Mesodermal cell (in vitro differentiated cells): ENCODE measurements at regions not wholly inside any gene's neighbourhood (a gene's known extent, or its start where the extent isn't known, plus 50 kb on each side); places are given as distances from the start of the nearest gene placed in this dataset.

ENCODE experiments used
- H3K27ac ChIP-seq: 2 replicates; pipeline ENCODE4 v1.7.0; 2013; ENCODE audit warnings: mild to moderate bottlenecking, low read depth, low read length, moderate library complexity; ENCODE audit not compliant: severe bottlenecking
- H3K36me3 ChIP-seq: 2 replicates; pipeline ENCODE4 v1.7.1; 2013; ENCODE audit warnings: mild to moderate bottlenecking, low read length, moderate library complexity; ENCODE audit not compliant: control insufficient read depth, insufficient read depth
- H3K4me1 ChIP-seq: one replicate; pipeline ENCODE4 v1.7.1; 2013; ENCODE audit warnings: mild to moderate bottlenecking, low read length; ENCODE audit not compliant: insufficient read depth, control insufficient read depth, poor library complexity, severe bottlenecking
- H3K4me3 ChIP-seq: 2 replicates; pipeline ENCODE4 v1.7.0; 2013; ENCODE audit warnings: low read length, control low read depth, mild to moderate bottlenecking; ENCODE audit not compliant: insufficient read depth, poor library complexity, severe bottlenecking; ENCODE audit errors: extremely low read depth
- H3K9me3 ChIP-seq: 2 replicates; pipeline ENCODE4 v1.7.1; 2013; ENCODE audit warnings: mild to moderate bottlenecking, low read length, moderate library complexity; ENCODE audit not compliant: control insufficient read depth
- whole genome bisulfite sequencing, 2 experiments: methylation state at CpG; one replicate each; pipeline ENCODE4 v1.1.5; 2013; ENCODE audit warnings: missing lambda C conversion rate in 2 of 2; ENCODE audit not compliant: insufficient coverage in 2 of 2; 5-methylcytosine and 5-hydroxymethylcytosine counted together

DNA sequence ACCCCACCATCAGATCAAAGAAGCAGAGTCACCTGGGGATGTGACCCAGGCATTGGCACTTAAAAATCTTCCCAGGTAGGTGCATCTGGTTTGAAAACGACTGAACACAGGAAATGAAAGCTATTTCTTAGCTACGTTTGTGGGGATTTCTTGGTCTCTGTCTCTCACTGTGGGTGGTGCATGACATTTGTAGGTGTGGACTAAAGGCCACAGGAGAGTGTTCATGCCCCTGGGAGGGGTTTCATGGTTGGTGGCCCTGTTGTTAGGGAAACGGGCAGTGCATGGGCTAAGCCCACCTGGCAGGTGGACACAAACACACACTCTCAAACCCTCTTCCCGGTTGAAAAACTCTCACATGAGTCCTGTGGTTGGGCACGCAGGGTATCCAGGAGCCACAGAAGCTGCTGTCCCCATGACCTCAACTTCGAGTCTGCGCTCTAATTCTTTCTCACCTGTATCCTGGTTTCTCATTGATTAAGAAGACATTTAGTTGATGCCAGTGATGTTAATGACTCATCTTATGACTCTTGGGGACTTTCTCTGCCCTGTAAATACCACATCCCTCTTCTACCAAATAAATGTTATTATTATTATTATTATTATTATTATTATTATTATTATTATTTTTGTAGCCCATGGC is 119.4 kb downstream of the MRPS6 start:
- 95 to 98% methylated on average over 4 to 6 of the region's 7 CpGs for WGBS, 2 experiments

DNA sequence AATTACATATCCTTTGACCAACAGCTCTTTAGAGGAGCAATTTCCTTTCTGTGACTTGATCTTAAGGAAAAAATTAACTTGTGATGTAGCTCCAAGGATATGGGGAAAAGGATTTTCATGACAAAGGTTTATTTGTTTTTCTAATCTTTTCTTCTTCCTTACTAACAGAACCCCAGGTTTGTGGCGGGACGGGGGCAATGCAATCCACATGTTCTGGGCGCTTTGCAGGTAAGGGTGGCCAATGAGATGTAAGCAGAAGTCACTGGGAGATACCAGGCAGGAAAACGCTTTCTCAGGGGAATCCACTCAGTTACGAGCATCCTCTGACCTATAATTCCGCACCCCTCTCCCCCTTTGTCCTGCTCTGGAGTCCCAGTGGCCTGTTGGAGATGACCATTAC is 122.0 kb downstream of the MRPS6 start:
- H3K36me3 ChIP-seq = peaks cover 3% of the 10 kb centered on the region
- no peak overlapping the region for H3K27ac ChIP-seq
- H3K9me3 ChIP-seq = no peaks in the 10 kb centered on the region
- WGBS, 2 experiments = 63 to 79% methylated on average over 2 to 5 of the region's 6 CpGs
- peaks cover 20% of the 10 kb centered on the region for H3K4me1 ChIP-seq
- no peak overlapping the region for H3K4me3 ChIP-seq

More for the DNA sequence above, 119.4 kb downstream of the MRPS6 start:
- Histone ChIP-seq H3K36me3 (peaks cover 3% of the 10 kb centered on the region), H3K4me1 (peaks cover 7% of the 10 kb centered on the region), H3K4me3 (no peak overlapping the region), H3K27ac (no peak overlapping the region), H3K9me3 (no peaks in the 10 kb centered on the region)

DNA sequence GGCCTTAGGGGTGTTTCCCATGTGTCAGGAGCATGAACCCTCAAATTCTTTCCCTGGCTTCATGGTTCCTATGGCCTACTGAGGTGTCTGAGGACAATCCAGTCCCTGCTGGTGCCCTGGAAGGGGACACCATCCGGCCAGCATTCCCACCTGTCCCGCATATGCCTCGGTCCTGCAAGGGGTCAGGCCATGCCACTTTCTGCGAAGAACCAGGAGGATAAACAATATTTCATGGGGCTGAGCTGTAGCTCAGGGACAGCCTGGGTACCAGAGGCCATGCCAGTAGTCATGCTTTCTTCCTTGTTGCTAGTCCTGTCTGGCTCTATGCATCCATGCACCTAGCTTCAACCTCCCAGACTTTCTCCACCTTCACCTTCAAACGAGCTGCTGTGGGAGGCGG is 123.6 kb downstream of the MRPS6 start:
- Histone ChIP-seq H3K4me1 (peaks cover 15% of the 10 kb centered on the region), H3K4me3 (no peak overlapping the region)
- 87 to 93% methylated on average over 4 of the region's 6 CpGs for WGBS, 2 experiments

DNA sequence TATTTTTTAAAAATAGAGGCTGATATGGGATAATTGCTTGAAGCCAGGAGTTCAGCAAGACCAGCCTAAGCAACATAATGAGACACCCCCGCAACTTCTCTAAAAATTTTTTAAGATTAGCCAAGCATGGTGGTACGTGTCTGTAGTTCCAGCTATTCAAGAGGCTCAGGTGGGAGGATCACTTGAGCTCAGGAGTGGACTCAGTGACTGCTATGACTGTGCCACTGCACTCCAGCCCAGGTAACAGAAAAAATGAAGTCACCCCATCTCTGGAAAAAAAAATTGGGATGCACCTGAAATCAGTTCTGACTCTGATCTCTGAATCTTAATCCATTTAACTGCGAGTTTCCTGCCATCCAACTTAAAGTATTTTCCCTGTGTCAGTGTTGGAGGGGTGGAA is 124.2 kb downstream of the MRPS6 start:
- Histone ChIP-seq H3K4me1 (peaks cover 18% of the 10 kb centered on the region), H3K9me3 (no peaks in the 10 kb centered on the region), H3K27ac (no peak overlapping the region), H3K36me3 (peaks cover 3% of the 10 kb centered on the region), H3K4me3 (no peak overlapping the region)
- 89 to 100% methylated on average over 1 to 2 of the region's 3 CpGs for WGBS, 2 experiments

More for the DNA sequence above, 123.6 kb downstream of the MRPS6 start:
- H3K9me3 ChIP-seq = no peaks in the 10 kb centered on the region
- peaks cover 3% of the 10 kb centered on the region for H3K36me3 ChIP-seq
- H3K27ac ChIP-seq = no peak overlapping the region

DNA sequence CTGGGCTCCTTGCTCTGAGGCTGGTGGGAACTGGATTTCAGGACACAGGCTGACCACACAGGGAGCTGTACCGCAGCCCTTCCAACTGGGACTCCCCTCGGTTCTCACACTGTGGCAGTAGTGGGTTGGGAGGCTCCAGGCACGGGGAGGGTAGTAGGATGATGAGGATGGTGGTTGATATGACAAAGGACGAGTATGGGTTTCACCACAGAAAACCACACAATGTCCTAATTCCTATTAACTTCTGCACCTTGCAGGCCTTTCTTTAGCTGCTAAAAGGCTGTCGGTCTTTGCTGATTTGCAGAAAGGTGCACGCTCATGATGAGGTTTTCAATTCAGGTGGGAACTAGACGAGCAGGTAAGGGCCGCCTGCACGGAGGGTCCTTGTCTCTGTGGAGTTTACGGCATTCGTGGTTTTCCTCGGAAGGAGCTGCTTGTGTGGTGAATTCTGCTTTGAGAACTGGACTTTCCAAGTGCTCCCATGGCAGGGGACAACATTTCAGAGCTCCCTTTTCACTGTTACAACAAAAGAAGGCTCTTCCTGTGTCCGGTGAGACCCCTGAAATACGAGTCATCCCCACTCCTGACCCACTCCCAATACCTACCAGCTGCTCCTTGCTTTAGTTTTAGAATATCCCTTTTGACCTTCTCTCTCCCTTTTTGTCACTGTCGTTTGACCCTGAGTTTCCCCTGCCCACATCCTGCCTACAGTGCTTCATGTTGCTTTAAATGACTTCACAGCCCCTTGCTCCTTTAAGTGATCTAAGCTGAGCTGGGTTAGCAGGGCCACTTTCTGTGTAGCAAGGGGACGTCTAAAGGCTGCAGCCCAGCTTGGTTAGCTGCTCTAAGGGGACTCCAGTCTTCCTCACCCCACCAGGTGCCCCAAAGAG is 125.1 kb downstream of the MRPS6 start:
- 80 to 86% methylated on average over 14 of the region's 16 CpGs for WGBS, 2 experiments
- Histone ChIP-seq H3K4me1 (peaks cover 23% of the 10 kb centered on the region), H3K27ac (peak overlapping the region; percentile 71), H3K4me3 (no peak overlapping the region), H3K9me3 (no peaks in the 10 kb centered on the region), H3K36me3 (no peaks in the 10 kb centered on the region)

DNA sequence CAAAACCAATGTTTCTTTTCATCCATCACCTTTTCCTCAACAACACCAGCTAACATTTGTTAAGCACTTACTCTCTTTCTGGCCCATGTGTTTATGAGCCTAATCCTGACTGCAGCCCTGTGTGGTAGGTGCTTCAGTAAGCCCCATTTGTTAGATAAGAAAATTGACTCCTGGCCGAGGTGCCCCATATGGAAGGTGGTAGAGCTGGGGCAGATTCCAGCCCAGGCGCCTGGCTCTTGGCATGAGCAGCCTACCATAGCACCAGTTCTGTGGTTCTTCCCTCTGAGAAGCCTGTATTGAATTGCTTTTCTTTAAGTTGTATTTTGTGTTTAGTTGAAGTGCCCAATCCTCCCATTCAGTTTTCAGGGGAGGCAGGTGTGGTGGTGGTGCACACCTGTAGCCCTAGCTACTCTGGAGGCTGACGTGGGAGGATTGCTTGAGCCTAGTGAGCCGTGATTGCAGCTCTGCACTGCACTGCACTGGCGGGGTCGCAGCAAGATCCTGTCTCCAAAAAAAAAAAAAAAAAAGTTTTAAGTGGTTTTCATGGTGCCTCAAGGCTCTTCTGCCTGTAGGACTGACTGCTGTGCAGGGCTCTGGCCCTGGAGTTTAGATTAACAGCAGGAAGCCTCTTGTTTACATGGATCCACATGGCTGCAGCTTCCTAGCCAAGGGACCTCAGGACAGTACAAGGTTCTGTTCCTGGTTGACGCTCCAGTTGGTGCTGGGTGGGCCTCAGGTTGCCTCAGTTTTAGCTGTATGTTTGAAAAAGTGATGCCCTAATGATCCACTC is 125.9 kb downstream of the MRPS6 start:
- 78 to 85% methylated on average over 4 to 7 of the region's 7 CpGs for WGBS, 2 experiments
- no peak overlapping the region for H3K4me3 ChIP-seq
- no peaks in the 10 kb centered on the region for H3K9me3 ChIP-seq
- H3K27ac ChIP-seq = peak overlapping the region; percentile 71
- H3K4me1 ChIP-seq = peaks cover 23% of the 10 kb centered on the region
- no peaks in the 10 kb centered on the region for H3K36me3 ChIP-seq

DNA sequence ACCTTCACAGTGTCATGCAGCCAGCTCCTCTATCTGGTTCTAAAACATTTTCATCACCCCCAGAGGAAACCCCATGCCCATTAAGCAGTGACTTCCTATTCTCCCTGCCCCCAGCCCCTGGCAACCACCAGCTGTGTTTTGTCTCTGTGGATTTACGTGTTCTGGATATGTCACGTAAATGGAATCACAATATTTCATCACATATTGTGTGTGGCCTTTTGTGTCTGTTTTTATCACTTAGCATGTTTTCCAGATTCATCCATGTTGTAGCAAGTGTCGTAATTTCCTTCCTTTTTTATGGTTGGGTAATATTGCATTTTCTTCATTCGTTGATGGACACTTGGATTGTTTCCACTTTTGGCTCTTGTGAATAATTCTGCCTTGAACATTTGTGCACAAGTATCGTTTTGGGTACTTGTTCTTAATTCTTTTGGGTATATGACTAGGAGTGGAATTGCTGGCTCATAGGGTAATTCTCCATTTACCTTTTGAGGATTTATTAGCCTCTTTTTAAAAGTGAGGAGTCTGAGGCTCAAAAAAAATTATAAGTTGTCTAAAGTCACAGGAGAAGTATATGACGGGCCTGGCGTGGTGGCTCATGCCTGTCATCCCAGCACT is 127.0 kb downstream of the MRPS6 start:
- no peak overlapping the region for H3K27ac ChIP-seq
- WGBS, 2 experiments = 100% methylated on average over 2 of the region's 7 CpGs

DNA sequence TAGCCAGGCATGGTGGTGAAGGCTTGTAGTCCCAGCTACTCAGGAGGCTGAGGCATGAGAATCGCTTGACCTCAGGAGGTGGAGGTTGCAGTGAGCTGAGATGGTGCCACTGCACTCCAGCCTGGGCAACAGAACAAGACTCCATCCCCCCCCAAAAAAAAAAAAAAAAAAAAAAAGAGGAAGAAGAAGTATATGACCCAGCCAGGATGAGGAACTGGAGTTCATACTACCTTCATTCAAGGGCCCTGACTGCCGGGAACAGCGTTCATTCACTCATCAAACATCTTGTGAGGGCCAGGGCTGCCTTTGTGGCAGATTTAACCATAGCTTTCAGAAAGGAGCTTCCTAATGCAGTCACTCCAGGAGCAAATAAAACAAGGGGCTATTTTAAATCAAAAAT is 127.6 kb downstream of the MRPS6 start:
- peaks cover 27% of the 10 kb centered on the region for H3K4me1 ChIP-seq
- H3K4me3 ChIP-seq = peak overlapping the region; percentile 28
- peak overlapping the region; percentile 94 for H3K27ac ChIP-seq
- WGBS, 2 experiments = 92 to 93% methylated on average over 2 to 3 of the region's 3 CpGs
- no peaks in the 10 kb centered on the region for H3K9me3 ChIP-seq
- H3K36me3 ChIP-seq = no peaks in the 10 kb centered on the region

More for the DNA sequence above, 127.0 kb downstream of the MRPS6 start:
- H3K4me1 ChIP-seq = peaks cover 27% of the 10 kb centered on the region
- no peak overlapping the region for H3K4me3 ChIP-seq
- H3K36me3 ChIP-seq = no peaks in the 10 kb centered on the region
- H3K9me3 ChIP-seq = no peaks in the 10 kb centered on the region

DNA sequence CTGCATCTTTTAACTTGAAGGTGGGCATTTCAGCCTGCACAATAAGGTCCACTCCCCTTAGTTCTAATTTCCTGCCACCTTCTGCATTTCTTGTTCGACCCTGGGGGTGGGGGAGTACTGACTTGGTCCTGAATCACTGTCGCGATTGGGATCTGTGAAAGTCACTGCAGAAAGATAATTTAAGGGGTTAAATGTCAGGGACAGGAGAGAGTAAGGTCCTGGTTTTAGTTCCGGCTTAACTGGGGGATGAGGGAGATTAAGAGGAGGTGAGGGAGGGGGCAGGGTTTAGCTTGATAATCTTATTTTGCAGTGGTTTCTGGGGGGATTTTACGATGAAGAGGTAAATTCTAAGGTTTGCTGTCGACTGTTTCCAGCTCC is 128.1 kb downstream of the MRPS6 start:
- H3K36me3 ChIP-seq = no peaks in the 10 kb centered on the region
- no peaks in the 10 kb centered on the region for H3K9me3 ChIP-seq
- peaks cover 27% of the 10 kb centered on the region for H3K4me1 ChIP-seq
- H3K27ac ChIP-seq = peak overlapping the region; percentile 94
- H3K4me3 ChIP-seq = peak overlapping the region; percentile 28
- 0 to 8% methylated on average over 3 to 6 of the region's 6 CpGs for WGBS, 2 experiments
